HG02678 (cell line): ENCODE measurements at regions not wholly inside any gene's neighbourhood (a gene's known extent, or its start where the extent isn't known, plus 50 kb on each side); places are given as distances from the start of the nearest gene placed in this dataset.

ENCODE experiments used
- ATAC-seq: cut with Tn5 transposase; IDR thresholded peaks from one replicate; pipeline ENCODE4 v1.9.1; 2021; ENCODE audit warnings: mild to moderate bottlenecking, moderate library complexity; ENCODE audit not compliant: unreplicated experiment

- no peak for ATAC-seq
These were observed 81.0 kb downstream of the SEMA4F start for GRCh38 chr2:74735009-74735408.

GRCh38 chr2:74735564-74735963, 81.5 kb downstream of the SEMA4F start:
- ATAC-seq: no peak

GRCh38 chr2:74736589-74736988, 82.5 kb downstream of the SEMA4F start:
- no peak for ATAC-seq

GRCh38 chr2:74738586-74738985, 84.5 kb downstream of the SEMA4F start:
- no peak for ATAC-seq

- no peak for ATAC-seq
These were observed 85.1 kb downstream of the SEMA4F start for GRCh38 chr2:74739129-74739528.

GRCh38 chr2:74739733-74740241, 85.7 kb downstream of the SEMA4F start:
- ATAC-seq: no peak

GRCh38 chr2:74740395-74740740, 86.3 kb downstream of the SEMA4F start:
- ATAC-seq: no peak

- ATAC-seq: no peak
These were observed 86.8 kb downstream of the SEMA4F start for GRCh38 chr2:74740741-74741431.

GRCh38 chr2:74741629-74742028, 87.6 kb downstream of the SEMA4F start:
- no peak for ATAC-seq

- no peak for ATAC-seq
These were observed 88.4 kb downstream of the SEMA4F start for GRCh38 chr2:74742471-74742870.

- no peak for ATAC-seq
These were observed 89.0 kb downstream of the SEMA4F start for GRCh38 chr2:74743039-74743438.

GRCh38 chr2:74743778-74744177, 89.7 kb downstream of the SEMA4F start:
- ATAC-seq: no peak

- no peak for ATAC-seq
These were observed 89.0 kb upstream of the HK2 start for GRCh38 chr2:74744731-74745515.

- ATAC-seq: no peak
These were observed 88.2 kb upstream of the HK2 start for GRCh38 chr2:74745766-74746165.

GRCh38 chr2:74746480-74746879, 87.4 kb upstream of the HK2 start:
- ATAC-seq: no peak

- no peak for ATAC-seq
These were observed 86.4 kb upstream of the HK2 start for GRCh38 chr2:74747411-74748080.

GRCh38 chr2:74748665-74749064, 85.3 kb upstream of the HK2 start:
- no peak for ATAC-seq

GRCh38 chr2:74749432-74749831, 84.5 kb upstream of the HK2 start:
- ATAC-seq: no peak

GRCh38 chr2:74751981-74752851, 81.7 kb upstream of the HK2 start:
- ATAC-seq: no peak

GRCh38 chr2:74755386-74755785, 78.5 kb upstream of the HK2 start:
- no peak for ATAC-seq

GRCh38 chr2:74756356-74756890, 77.5 kb upstream of the HK2 start:
- ATAC-seq: no peak
